ENCODE measurements at regions not wholly inside any gene's neighbourhood (a gene's known extent, or its start where the extent isn't known, plus 50 kb on each side); places are given as distances from the start of the nearest gene placed in this dataset.
A peak's percentile ranks its signal among the peaks of the same experiment; 100 is the strongest.

DNA sequence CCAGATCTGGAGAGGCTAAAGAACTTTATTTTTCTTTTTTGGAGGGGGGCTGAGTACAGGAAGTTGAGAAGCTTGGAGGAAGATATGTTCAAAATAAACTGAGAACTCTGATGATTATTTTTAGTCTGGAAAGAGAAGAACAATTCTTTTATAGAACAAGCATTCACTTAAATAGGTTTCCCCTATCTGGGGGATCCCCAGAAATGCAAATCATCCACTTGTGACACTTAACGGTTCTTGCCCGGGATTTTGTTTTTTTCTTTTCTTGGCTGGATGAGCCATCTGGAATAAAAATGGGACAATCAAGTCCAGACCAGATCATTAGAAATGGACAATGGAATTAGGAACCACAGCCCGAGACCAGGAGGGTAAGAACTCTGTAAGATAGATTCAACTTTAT, 95.9 kb upstream of the EGR2 start:
- Histone ChIP-seq H2BK15ac (replicated peaks; ENCODE audit: low read depth) (no peak overlapping the region), H3K36me3 (ENCODE audit: control insufficient read depth, insufficient read depth, low read length) (no peaks in the 10 kb centered on the region), H2BK5ac (ENCODE audit: low read length) (no peak overlapping the region), H4K8ac (ENCODE audit: low read depth, low read length) (no peak overlapping the region), H3K4me2 (ENCODE audit: low read length) (no peak overlapping the region), H3K79me1 (ENCODE audit: low read length) (no peaks in the 10 kb centered on the region), H3K18ac (ENCODE audit: low read length) (no peak overlapping the region), H3K79me2 (ENCODE audit: control insufficient read depth, insufficient read depth, low read length) (no peaks in the 10 kb centered on the region), H3K56ac (ENCODE audit: low read length) (no peak overlapping the region), H3K4me3 (ENCODE audit: low read length) (no peak overlapping the region), H3K4me1 (ENCODE audit: control insufficient read depth, low read depth, low read length) (no peaks in the 10 kb centered on the region), H3K23ac (ENCODE audit: low read length) (no peak overlapping the region), H3K9ac (ENCODE audit: low read length) (no peak overlapping the region), H2AK5ac (ENCODE audit: low read length) (no peak overlapping the region), H3K27me3 (ENCODE audit: insufficient read depth, low read length, poor library complexity) (no peaks in the 10 kb centered on the region), H2BK120ac (ENCODE audit: low read depth, low read length) (no peak overlapping the region), H3K4ac (ENCODE audit: low read depth, low read length) (no peak overlapping the region), H3K27ac (ENCODE audit: low read depth, low read length) (no peak overlapping the region), H4K5ac (ENCODE audit: low read length) (no peak overlapping the region)
- WGBS (ENCODE audit: extremely low coverage, insufficient coverage, low lambda C conversion rate) = no CpG with 5 or more reads among the region's 3 CpGs
- no peak for DNase-seq

DNA sequence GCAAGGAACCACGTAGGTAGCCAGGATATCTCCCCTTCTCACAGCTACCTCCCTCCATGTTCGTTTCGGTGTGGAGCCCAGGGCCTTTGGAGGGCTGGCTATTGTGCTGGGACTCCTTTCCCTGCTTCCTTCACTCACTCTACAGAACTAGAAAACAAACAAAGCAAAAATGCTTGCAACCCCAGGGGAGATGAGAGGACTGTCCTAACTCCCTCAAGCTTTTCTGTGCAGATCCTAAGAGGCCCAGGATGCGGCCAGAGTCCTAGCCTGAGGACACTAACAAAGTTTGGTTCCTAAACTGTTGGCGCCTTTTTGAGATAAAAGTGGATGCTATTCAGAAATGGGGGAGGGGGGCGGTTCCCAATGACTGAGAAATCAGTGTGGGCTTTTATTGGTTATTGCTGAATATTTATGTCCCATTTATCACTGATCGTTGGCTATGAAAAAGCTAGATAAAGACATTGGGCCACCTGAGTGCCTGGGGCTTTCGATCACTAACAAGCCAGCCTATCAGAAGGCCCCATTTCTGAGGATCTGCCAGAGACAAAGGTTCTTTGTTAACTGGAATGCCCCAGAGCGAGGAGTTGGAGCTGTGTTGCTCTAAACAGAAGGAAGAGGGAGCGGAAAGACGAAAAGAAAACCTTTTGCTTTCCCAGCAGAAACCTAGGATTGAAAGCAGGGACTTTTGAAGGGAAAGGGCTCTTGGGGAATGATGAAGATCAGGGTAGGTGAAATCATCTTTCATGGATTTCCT, 95.2 kb upstream of the EGR2 start:
- Histone ChIP-seq H4K8ac (ENCODE audit: low read depth, low read length) (no peak overlapping the region), H3K4me3 (ENCODE audit: low read length) (no peak overlapping the region), H3K4me1 (ENCODE audit: control insufficient read depth, low read depth, low read length) (no peaks in the 10 kb centered on the region), H3K79me2 (ENCODE audit: control insufficient read depth, insufficient read depth, low read length) (no peaks in the 10 kb centered on the region), H3K18ac (ENCODE audit: low read length) (no peak overlapping the region), H3K27ac (ENCODE audit: low read depth, low read length) (no peak overlapping the region), H2BK15ac (replicated peaks; ENCODE audit: low read depth) (no peak overlapping the region), H3K4ac (ENCODE audit: low read depth, low read length) (no peak overlapping the region), H4K5ac (ENCODE audit: low read length) (no peak overlapping the region), H2AK5ac (ENCODE audit: low read length) (no peak overlapping the region), H3K27me3 (ENCODE audit: insufficient read depth, low read length, poor library complexity) (no peaks in the 10 kb centered on the region), H2BK5ac (ENCODE audit: low read length) (no peak overlapping the region), H3K23ac (ENCODE audit: low read length) (no peak overlapping the region), H2BK120ac (ENCODE audit: low read depth, low read length) (no peak overlapping the region), H3K79me1 (ENCODE audit: low read length) (no peaks in the 10 kb centered on the region), H3K4me2 (ENCODE audit: low read length) (no peak overlapping the region), H3K56ac (ENCODE audit: low read length) (no peak overlapping the region), H3K36me3 (ENCODE audit: control insufficient read depth, insufficient read depth, low read length) (no peaks in the 10 kb centered on the region), H3K9ac (ENCODE audit: low read length) (no peak overlapping the region)
- no CpG with 5 or more reads among the region's 11 CpGs for WGBS (ENCODE audit: extremely low coverage, insufficient coverage, low lambda C conversion rate)
- peak; percentile 69 for DNase-seq

DNA sequence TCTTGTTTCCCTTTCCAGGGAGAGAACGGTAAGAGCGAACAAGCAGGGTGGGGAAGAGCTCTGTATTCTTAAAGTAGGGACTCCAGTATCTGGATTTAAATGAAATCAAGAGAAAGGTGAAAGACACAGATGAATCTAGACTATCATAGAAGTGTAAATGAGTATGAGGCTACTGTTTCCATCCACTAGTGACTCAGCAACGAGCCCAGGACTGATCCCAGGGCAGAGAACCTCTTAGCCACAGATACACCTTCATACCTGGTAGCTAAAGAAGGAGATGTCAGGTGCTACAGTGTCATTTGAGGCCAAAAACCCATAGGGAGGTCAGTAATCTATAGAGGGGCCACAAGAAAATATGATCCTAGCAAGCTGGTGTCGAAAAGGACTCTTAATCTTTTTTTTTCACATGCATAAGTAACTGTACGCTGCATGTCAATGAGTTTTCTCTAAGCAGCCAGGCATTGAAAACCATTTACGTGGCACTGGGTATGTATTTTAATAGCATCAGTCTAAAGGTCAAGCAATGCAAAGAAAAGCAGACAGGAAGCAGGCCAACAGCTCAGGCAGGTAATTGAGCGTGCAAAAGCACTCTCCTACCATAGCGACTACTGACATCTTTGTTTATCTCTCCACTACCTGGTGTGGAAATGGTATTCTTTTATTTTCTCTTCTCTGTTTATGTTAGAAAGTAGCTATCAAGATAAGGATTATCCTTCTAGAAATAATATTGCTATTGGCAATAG, 91.5 kb upstream of the EGR2 start:
- no peak for DNase-seq
- Histone ChIP-seq H3K27ac (ENCODE audit: low read depth, low read length) (no peak overlapping the region), H4K8ac (ENCODE audit: low read depth, low read length) (no peak overlapping the region)

DNA sequence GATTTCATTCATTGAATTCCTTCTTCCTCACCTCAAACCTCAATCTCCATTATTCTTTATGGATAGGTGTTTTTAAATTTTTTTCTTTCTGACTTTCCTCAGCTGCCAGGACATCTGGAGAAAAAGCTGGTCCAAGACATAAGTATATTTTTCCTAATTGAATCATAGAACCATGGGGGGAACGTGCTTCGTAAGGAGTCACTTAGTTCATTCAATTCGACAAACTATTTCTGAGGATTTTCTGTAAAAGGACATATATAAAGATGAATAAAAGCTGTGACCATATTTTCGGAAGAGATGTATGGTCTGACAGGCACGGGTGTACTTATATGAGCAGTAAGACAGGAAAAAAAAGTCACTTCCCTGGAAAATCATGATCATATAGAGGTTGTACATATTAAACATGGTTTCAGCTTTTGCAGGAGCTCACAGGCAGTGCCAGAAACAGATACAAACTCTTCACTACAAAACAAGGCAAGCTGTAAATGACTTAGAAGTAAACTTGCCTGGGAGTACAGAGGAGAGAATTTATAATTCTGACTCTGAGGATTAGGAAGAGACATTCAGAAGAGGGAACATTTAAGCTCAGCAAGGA, 88.2 kb upstream of the EGR2 start:
- no peaks in the 10 kb centered on the region for H3K36me3 ChIP-seq (ENCODE audit: control insufficient read depth, insufficient read depth, low read length)
- H2BK120ac ChIP-seq (ENCODE audit: low read depth, low read length) = no peak overlapping the region
- no peaks in the 10 kb centered on the region for H3K79me2 ChIP-seq (ENCODE audit: control insufficient read depth, insufficient read depth, low read length)
- H3K18ac ChIP-seq (ENCODE audit: low read length) = no peak overlapping the region
- H3K23ac ChIP-seq (ENCODE audit: low read length) = no peak overlapping the region
- no peak overlapping the region for H2BK5ac ChIP-seq (ENCODE audit: low read length)
- no peak overlapping the region for H2AK5ac ChIP-seq (ENCODE audit: low read length)
- H3K27ac ChIP-seq (ENCODE audit: low read depth, low read length) = no peak overlapping the region
- H3K9ac ChIP-seq (ENCODE audit: low read length) = no peak overlapping the region
- DNase-seq = no peak
- no peak overlapping the region for H4K8ac ChIP-seq (ENCODE audit: low read depth, low read length)
- no peak overlapping the region for H4K5ac ChIP-seq (ENCODE audit: low read length)
- no peak overlapping the region for H3K4ac ChIP-seq (ENCODE audit: low read depth, low read length)
- H3K79me1 ChIP-seq (ENCODE audit: low read length) = no peaks in the 10 kb centered on the region
- H3K4me3 ChIP-seq (ENCODE audit: low read length) = no peak overlapping the region
- H3K56ac ChIP-seq (ENCODE audit: low read length) = no peak overlapping the region
- no peaks in the 10 kb centered on the region for H3K27me3 ChIP-seq (ENCODE audit: insufficient read depth, low read length, poor library complexity)
- WGBS (ENCODE audit: extremely low coverage, insufficient coverage, low lambda C conversion rate) = no CpG with 5 or more reads among the region's 5 CpGs
- no peak overlapping the region for H2BK15ac ChIP-seq (replicated peaks; ENCODE audit: low read depth)
- no peak overlapping the region for H3K4me2 ChIP-seq (ENCODE audit: low read length)
- no peaks in the 10 kb centered on the region for H3K4me1 ChIP-seq (ENCODE audit: control insufficient read depth, low read depth, low read length)

More for the DNA sequence above, 91.5 kb upstream of the EGR2 start:
- WGBS (ENCODE audit: extremely low coverage, insufficient coverage, low lambda C conversion rate) = no CpG with 5 or more reads among the region's 8 CpGs
- Histone ChIP-seq H3K4ac (ENCODE audit: low read depth, low read length) (no peak overlapping the region), H4K5ac (ENCODE audit: low read length) (no peak overlapping the region), H3K18ac (ENCODE audit: low read length) (no peak overlapping the region), H3K4me3 (ENCODE audit: low read length) (no peak overlapping the region), H2BK15ac (replicated peaks; ENCODE audit: low read depth) (no peak overlapping the region), H3K27me3 (ENCODE audit: insufficient read depth, low read length, poor library complexity) (no peaks in the 10 kb centered on the region), H3K9ac (ENCODE audit: low read length) (no peak overlapping the region), H3K36me3 (ENCODE audit: control insufficient read depth, insufficient read depth, low read length) (no peaks in the 10 kb centered on the region), H3K4me2 (ENCODE audit: low read length) (no peak overlapping the region), H3K56ac (ENCODE audit: low read length) (no peak overlapping the region), H2BK5ac (ENCODE audit: low read length) (no peak overlapping the region), H3K79me1 (ENCODE audit: low read length) (no peaks in the 10 kb centered on the region), H3K4me1 (ENCODE audit: control insufficient read depth, low read depth, low read length) (no peaks in the 10 kb centered on the region), H3K79me2 (ENCODE audit: control insufficient read depth, insufficient read depth, low read length) (no peaks in the 10 kb centered on the region), H3K23ac (ENCODE audit: low read length) (no peak overlapping the region), H2BK120ac (ENCODE audit: low read depth, low read length) (no peak overlapping the region), H2AK5ac (ENCODE audit: low read length) (no peak overlapping the region)

DNA sequence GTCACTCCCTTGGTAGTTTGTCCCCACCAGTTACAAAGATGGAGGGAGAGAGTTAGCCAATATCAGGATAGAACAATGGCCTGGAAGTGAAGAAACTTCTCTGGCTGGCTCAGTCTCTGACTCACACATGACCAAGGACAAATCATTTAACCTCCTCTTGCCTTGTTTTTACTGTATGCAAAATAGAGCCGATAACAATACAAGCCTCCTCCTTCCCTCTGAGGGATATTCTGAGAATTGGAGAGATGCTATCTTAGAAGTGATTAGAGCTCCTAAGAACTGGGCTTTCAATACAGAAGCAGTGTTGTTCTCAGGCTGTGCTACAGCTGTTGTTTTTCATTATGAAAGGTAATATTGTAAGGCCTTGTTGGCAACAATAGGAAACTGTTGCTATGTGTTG, 87.7 kb upstream of the EGR2 start:
- H3K9ac ChIP-seq (ENCODE audit: low read length) = no peak overlapping the region
- no peaks in the 10 kb centered on the region for H3K79me2 ChIP-seq (ENCODE audit: control insufficient read depth, insufficient read depth, low read length)
- H2BK15ac ChIP-seq (replicated peaks; ENCODE audit: low read depth) = no peak overlapping the region
- H3K4me2 ChIP-seq (ENCODE audit: low read length) = no peak overlapping the region
- no peaks in the 10 kb centered on the region for H3K36me3 ChIP-seq (ENCODE audit: control insufficient read depth, insufficient read depth, low read length)
- H4K8ac ChIP-seq (ENCODE audit: low read depth, low read length) = no peak overlapping the region
- no peak overlapping the region for H2AK5ac ChIP-seq (ENCODE audit: low read length)
- no peak overlapping the region for H2BK5ac ChIP-seq (ENCODE audit: low read length)
- H3K27ac ChIP-seq (ENCODE audit: low read depth, low read length) = no peak overlapping the region
- H3K18ac ChIP-seq (ENCODE audit: low read length) = no peak overlapping the region
- no peaks in the 10 kb centered on the region for H3K27me3 ChIP-seq (ENCODE audit: insufficient read depth, low read length, poor library complexity)
- no peaks in the 10 kb centered on the region for H3K79me1 ChIP-seq (ENCODE audit: low read length)
- no peaks in the 10 kb centered on the region for H3K4me1 ChIP-seq (ENCODE audit: control insufficient read depth, low read depth, low read length)
- no CpG with 5 or more reads among the region's 1 CpG for WGBS (ENCODE audit: extremely low coverage, insufficient coverage, low lambda C conversion rate)
- H3K23ac ChIP-seq (ENCODE audit: low read length) = no peak overlapping the region
- peak; percentile 77 for DNase-seq
- no peak overlapping the region for H3K56ac ChIP-seq (ENCODE audit: low read length)
- H2BK120ac ChIP-seq (ENCODE audit: low read depth, low read length) = no peak overlapping the region
- H3K4me3 ChIP-seq (ENCODE audit: low read length) = no peak overlapping the region
- no peak overlapping the region for H4K5ac ChIP-seq (ENCODE audit: low read length)
- H3K4ac ChIP-seq (ENCODE audit: low read depth, low read length) = no peak overlapping the region
